ENCODE measurements at regions not wholly inside any gene's neighbourhood (a gene's known extent, or its start where the extent isn't known, plus 50 kb on each side); places are given as distances from the start of the nearest gene placed in this dataset.

DNA sequence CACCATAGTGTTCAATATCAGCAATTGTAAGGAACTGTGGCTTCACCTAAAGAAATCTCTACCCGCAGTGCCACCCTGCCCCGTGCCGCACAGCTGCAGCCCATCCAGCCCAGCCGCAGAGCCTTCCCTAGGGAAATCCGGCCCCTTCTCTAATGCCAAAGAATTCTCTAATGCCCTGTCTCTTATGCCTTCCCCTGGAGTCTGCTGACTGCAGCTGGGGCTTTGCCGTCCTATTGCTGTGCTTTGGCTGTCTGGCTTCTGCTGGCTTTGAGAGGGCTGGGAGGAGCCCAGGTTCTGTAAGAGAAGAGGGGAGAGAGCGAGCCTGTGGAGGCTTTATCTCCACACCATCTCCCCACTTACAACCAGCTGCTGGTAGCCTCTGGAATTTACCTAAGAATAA, 85.9 kb upstream of the HELT start:
- Mint-ChIP-seq H3K4me3 (ENCODE audit: unreplicated experiment) (no peak overlapping the region), H3K27ac (ENCODE audit: unreplicated experiment) (no peak overlapping the region), H3K4me1 (ENCODE audit: unreplicated experiment) (peaks cover 2% of the 10 kb centered on the region), H3K36me3 (ENCODE audit: unreplicated experiment) (no peaks in the 10 kb centered on the region), H3K27me3 (ENCODE audit: unreplicated experiment) (peaks cover 4% of the 10 kb centered on the region), H3K9me3 (ENCODE audit: unreplicated experiment) (peaks cover 12% of the 10 kb centered on the region)
- peak; percentile 67 for DNase-seq (ENCODE audit: extremely low spot score, unreplicated experiment)
- TF ChIP-seq, protein P1, sequence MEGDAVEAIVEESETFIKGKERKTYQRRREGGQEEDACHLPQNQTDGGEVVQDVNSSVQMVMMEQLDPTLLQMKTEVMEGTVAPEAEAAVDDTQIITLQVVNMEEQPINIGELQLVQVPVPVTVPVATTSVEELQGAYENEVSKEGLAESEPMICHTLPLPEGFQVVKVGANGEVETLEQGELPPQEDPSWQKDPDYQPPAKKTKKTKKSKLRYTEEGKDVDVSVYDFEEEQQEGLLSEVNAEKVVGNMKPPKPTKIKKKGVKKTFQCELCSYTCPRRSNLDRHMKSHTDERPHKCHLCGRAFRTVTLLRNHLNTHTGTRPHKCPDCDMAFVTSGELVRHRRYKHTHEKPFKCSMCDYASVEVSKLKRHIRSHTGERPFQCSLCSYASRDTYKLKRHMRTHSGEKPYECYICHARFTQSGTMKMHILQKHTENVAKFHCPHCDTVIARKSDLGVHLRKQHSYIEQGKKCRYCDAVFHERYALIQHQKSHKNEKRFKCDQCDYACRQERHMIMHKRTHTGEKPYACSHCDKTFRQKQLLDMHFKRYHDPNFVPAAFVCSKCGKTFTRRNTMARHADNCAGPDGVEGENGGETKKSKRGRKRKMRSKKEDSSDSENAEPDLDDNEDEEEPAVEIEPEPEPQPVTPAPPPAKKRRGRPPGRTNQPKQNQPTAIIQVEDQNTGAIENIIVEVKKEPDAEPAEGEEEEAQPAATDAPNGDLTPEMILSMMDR (IDR thresholded peaks at IDR 0.05), result no peak

DNA sequence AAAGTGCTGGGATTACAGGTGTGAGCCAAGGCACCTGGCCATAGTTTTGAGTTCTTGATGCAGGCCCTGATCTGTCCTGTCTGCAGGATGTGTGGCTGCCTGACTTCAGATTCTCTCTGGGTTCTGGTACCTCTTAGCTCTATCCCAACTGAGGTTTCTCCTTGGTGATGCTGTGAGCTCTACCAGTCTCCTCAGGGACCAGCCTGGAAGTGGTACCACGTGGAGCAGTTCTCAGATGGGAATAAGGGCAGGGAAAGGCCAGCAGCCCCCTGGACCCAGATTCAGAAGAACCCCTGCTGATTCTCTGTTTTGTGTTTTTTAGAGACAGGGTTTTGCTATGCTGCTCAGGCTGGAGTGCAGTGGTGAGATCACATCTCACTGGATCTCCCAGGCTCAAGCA, 85.0 kb upstream of the HELT start:
- no peak overlapping the region for H3K27ac Mint-ChIP-seq (ENCODE audit: unreplicated experiment)
- peak; percentile 51 for DNase-seq (ENCODE audit: extremely low spot score, unreplicated experiment)
- peaks cover 8% of the 10 kb centered on the region for H3K4me1 Mint-ChIP-seq (ENCODE audit: unreplicated experiment)
- TF ChIP-seq, protein P1 (IDR thresholded peaks at IDR 0.05), result no peak
- H3K27me3 Mint-ChIP-seq (ENCODE audit: unreplicated experiment), result peaks cover 4% of the 10 kb centered on the region
- no peaks in the 10 kb centered on the region for H3K36me3 Mint-ChIP-seq (ENCODE audit: unreplicated experiment)
- H3K9me3 Mint-ChIP-seq (ENCODE audit: unreplicated experiment), result peaks cover 6% of the 10 kb centered on the region
- no peak overlapping the region for H3K4me3 Mint-ChIP-seq (ENCODE audit: unreplicated experiment)

DNA sequence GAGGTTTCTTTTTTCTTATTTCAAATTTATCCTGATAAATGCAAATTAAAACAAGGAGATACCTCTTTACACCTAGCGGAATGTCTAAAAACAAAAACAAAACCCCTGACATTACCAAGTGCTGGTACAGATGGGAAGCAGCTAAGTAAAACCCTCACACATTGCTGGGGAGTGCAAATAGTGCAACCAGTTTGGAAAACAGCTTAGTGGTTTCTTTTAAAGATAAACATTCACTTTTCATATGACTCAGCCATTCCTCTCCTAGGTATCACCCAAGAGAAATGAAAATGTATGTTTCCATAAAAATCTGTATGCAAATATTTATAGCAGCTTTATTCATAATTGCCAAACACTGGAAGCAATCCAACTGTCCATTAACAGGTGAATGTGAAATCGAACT, 84.1 kb upstream of the HELT start:
- no peak overlapping the region for H3K4me3 Mint-ChIP-seq (ENCODE audit: unreplicated experiment)
- TF ChIP-seq, protein P1 (IDR thresholded peaks at IDR 0.05), result no peak
- H3K27me3 Mint-ChIP-seq (ENCODE audit: unreplicated experiment), result peaks cover 6% of the 10 kb centered on the region
- no peaks in the 10 kb centered on the region for H3K36me3 Mint-ChIP-seq (ENCODE audit: unreplicated experiment)
- no peak overlapping the region for H3K27ac Mint-ChIP-seq (ENCODE audit: unreplicated experiment)
- DNase-seq (ENCODE audit: extremely low spot score, unreplicated experiment), result no peak
- H3K4me1 Mint-ChIP-seq (ENCODE audit: unreplicated experiment), result peaks cover 8% of the 10 kb centered on the region
- no peaks in the 10 kb centered on the region for H3K9me3 Mint-ChIP-seq (ENCODE audit: unreplicated experiment)

DNA sequence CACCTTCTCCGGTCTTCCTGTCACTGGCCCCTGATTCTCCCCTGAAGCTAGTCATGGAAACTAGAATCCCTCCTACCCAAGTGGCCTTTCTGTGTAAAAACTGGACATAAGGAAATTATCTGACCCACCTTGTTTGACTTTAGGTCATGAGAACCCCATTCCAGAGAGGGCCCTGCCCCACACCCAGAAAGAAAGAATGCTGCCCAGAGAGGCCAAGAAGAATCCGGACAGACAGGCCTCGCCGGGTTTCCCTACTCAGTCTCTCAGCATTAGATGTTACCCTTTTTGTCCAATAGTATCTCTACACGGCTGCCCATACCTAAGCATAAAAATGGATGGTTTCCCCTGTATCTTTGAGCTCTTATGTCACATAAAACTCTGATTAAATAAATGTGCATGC, 83.3 kb upstream of the HELT start:
- DNase-seq (ENCODE audit: extremely low spot score, unreplicated experiment), result peak; percentile 67
- TF ChIP-seq, protein P1 (IDR thresholded peaks at IDR 0.05), result no peak
- H3K36me3 Mint-ChIP-seq (ENCODE audit: unreplicated experiment), result no peaks in the 10 kb centered on the region
- no peak overlapping the region for H3K27ac Mint-ChIP-seq (ENCODE audit: unreplicated experiment)
- peaks cover 6% of the 10 kb centered on the region for H3K27me3 Mint-ChIP-seq (ENCODE audit: unreplicated experiment)
- H3K4me1 Mint-ChIP-seq (ENCODE audit: unreplicated experiment), result peaks cover 8% of the 10 kb centered on the region
- no peaks in the 10 kb centered on the region for H3K9me3 Mint-ChIP-seq (ENCODE audit: unreplicated experiment)
- H3K4me3 Mint-ChIP-seq (ENCODE audit: unreplicated experiment), result no peak overlapping the region

DNA sequence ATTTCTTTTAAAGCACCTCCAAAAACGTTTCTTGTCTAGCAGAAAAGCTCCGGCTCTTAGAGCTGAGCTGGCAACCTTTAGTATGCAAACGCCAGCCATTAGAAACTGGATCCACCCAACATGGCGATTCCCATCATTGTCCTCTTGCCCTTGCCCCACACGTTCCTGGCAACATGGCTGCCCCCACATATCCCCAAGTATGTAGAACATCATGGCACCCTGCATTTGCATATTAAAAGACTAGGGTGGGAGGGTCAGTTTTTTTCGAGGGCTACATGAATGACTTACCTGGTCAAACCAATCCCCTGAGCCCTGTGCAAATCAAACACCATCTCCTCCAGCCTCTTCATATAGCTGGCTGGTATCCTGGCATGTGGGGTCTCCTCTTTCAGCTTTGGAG, 82.2 kb upstream of the HELT start:
- Mint-ChIP-seq H3K27ac (ENCODE audit: unreplicated experiment) (no peak overlapping the region), H3K36me3 (ENCODE audit: unreplicated experiment) (no peaks in the 10 kb centered on the region), H3K9me3 (ENCODE audit: unreplicated experiment) (peaks cover 4% of the 10 kb centered on the region), H3K4me3 (ENCODE audit: unreplicated experiment) (no peak overlapping the region), H3K4me1 (ENCODE audit: unreplicated experiment) (peaks cover 8% of the 10 kb centered on the region), H3K27me3 (ENCODE audit: unreplicated experiment) (peaks cover 9% of the 10 kb centered on the region)
- peak; percentile 59 for DNase-seq (ENCODE audit: extremely low spot score, unreplicated experiment)
- TF ChIP-seq, protein P1 (IDR thresholded peaks at IDR 0.05), result no peak

Data from osteocyte (in vitro differentiated cells).